ENCODE measurements at regions not wholly inside any gene's neighbourhood (a gene's known extent, or its start where the extent isn't known, plus 50 kb on each side); places are given as distances from the start of the nearest gene placed in this dataset.

DNA sequence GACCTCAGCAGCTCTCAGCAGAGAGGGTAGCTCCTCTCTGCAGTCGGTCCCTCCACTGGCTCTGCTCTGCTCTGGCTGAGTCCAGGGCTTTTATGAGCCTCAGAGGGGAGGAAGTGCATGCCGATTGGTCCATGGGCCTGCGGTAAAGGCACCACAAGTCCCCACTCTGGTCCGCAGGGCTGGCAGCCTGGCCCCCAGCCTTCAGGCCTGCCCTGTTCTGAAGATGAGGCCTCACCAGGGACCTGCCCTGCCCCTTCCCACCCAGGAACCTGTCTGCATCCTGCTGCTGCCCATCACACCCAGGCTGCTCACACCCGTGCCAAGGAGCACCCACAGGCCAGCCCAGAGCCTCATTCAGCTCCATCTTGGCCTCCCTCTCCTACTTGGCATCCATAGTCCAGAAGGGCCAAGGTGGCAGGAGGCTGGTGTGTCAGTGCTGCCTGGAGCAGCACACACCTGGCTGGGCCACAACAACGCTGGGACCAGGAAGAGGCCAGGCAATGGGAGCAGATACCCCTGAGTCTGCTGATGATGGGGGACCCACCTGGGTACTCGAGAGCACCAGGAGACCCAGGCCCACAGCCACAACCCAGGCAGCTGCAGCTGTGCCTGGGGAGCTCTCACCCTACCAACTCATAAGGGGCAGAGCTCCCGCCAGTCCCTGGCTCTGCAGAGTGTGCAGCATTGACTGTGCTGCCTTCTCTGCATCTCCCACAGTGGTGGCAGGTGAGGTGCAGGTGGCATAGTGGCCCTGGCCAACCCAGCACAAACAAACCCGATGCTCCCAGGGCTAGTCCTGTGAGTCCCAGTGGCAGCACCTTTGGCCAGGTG is 191.9 kb upstream of the NUDT6 start:
- Histone ChIP-seq H3K36me3 (ENCODE audit: insufficient read depth, low read length) (peaks cover 13% of the 10 kb centered on the region; the same call in 1 of the 2 replicates), H3K9ac (ENCODE audit: low read depth, low read length, poor library complexity, severe bottlenecking) (no peak overlapping the region), H3F3A (ENCODE audit: low read depth) (0 out of 2 replicates have a peak, but pooled peaks cover 2% of the 10 kb centered on the region), H3K79me2 (ENCODE audit: insufficient read depth, low read length) (no peaks in the 10 kb centered on the region), H3K4me3 (ENCODE audit: low read length, poor library complexity, severe bottlenecking) (no peak overlapping the region), H3K4me1 (ENCODE audit: insufficient read depth, low read length, poor library complexity, severe bottlenecking) (no peaks in the 10 kb centered on the region), H4K20me1 (ENCODE audit: insufficient read depth, low read length, poor library complexity, severe bottlenecking) (no peaks in the 10 kb centered on the region), H3K9me2 (replicated peaks; ENCODE audit: low read depth, low read length) (no peaks in the 10 kb centered on the region), H3K4me2 (ENCODE audit: low read depth, low read length, poor library complexity, severe bottlenecking) (no peak overlapping the region), H3K9me3 (ENCODE audit: insufficient read depth, low read depth, low read length) (peaks cover 17% of the 10 kb centered on the region), H2AFZ (ENCODE audit: low read length) (no peak overlapping the region), H3K27me3 (ENCODE audit: insufficient read depth, low read length, poor library complexity, severe bottlenecking) (no peaks in the 10 kb centered on the region)
- TF ChIP-seq EZH2phosphoT487 (IDR thresholded peaks at IDR 0.05; ENCODE audit: borderline replicate concordance), result no peak
- TF ChIP-seq, protein P1, sequence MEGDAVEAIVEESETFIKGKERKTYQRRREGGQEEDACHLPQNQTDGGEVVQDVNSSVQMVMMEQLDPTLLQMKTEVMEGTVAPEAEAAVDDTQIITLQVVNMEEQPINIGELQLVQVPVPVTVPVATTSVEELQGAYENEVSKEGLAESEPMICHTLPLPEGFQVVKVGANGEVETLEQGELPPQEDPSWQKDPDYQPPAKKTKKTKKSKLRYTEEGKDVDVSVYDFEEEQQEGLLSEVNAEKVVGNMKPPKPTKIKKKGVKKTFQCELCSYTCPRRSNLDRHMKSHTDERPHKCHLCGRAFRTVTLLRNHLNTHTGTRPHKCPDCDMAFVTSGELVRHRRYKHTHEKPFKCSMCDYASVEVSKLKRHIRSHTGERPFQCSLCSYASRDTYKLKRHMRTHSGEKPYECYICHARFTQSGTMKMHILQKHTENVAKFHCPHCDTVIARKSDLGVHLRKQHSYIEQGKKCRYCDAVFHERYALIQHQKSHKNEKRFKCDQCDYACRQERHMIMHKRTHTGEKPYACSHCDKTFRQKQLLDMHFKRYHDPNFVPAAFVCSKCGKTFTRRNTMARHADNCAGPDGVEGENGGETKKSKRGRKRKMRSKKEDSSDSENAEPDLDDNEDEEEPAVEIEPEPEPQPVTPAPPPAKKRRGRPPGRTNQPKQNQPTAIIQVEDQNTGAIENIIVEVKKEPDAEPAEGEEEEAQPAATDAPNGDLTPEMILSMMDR (conservative IDR thresholded peaks at IDR 0.05; ENCODE audit: low read length), result no peak

DNA sequence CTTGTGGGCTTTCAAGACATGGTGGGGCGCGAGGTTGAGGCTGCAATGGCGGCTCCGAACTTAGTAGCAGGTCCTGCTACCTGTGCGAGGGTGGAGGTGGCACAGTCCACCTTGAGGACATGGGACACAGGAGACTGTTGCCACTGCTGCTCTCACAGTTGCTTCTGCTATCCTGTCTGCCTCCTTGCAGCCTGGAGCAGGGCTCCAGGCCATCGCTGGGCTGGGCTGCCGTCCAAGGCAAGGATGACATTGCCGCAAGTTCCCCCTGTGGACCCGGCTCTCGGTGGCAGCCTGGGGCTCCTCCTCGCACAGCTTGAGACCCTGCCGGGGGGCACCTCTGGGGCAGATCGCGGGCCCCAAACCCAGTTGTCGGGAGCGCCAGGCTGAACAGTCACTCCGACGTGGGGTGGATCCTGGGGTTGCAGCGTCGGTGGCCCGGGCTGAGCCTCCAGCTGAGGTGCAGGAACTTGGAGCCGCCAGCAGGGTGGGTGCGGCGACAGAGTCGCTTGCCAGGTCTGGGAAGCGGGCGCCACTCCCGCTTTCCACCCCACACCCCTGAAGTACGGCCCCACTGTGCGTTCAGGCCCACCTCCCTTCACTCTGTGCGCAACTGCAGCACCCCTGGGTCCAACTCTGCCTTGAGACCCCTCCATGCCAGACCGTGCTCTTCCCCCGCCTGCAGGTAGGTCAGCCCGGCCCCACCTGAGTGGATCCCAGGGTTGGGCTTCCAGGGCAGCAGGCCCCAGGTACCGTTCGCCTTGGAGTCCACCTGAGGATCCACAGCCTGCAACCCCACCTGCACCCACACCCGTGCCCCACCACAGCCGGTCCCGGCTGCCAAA is 192.7 kb upstream of the NUDT6 start:
- no peaks in the 10 kb centered on the region for H4K20me1 ChIP-seq (ENCODE audit: insufficient read depth, low read length, poor library complexity, severe bottlenecking)
- H3K9me2 ChIP-seq (replicated peaks; ENCODE audit: low read depth, low read length), result no peaks in the 10 kb centered on the region
- H3K4me3 ChIP-seq (ENCODE audit: low read length, poor library complexity, severe bottlenecking), result no peak overlapping the region
- peaks cover 17% of the 10 kb centered on the region for H3K9me3 ChIP-seq (ENCODE audit: insufficient read depth, low read depth, low read length)
- no peak overlapping the region for H3K4me2 ChIP-seq (ENCODE audit: low read depth, low read length, poor library complexity, severe bottlenecking)
- no peak for TF ChIP-seq EZH2phosphoT487 (IDR thresholded peaks at IDR 0.05; ENCODE audit: borderline replicate concordance)
- TF ChIP-seq, protein P1 (conservative IDR thresholded peaks at IDR 0.05; ENCODE audit: low read length), result no peak
- no peaks in the 10 kb centered on the region for H3K27me3 ChIP-seq (ENCODE audit: insufficient read depth, low read length, poor library complexity, severe bottlenecking)
- no peaks in the 10 kb centered on the region for H3K79me2 ChIP-seq (ENCODE audit: insufficient read depth, low read length)
- H3K4me1 ChIP-seq (ENCODE audit: insufficient read depth, low read length, poor library complexity, severe bottlenecking), result no peaks in the 10 kb centered on the region
- peaks cover 13% of the 10 kb centered on the region; the same call in 1 of the 2 replicates for H3K36me3 ChIP-seq (ENCODE audit: insufficient read depth, low read length)
- no peak overlapping the region for H3K9ac ChIP-seq (ENCODE audit: low read depth, low read length, poor library complexity, severe bottlenecking)
- no peak overlapping the region for H2AFZ ChIP-seq (ENCODE audit: low read length)
- H3F3A ChIP-seq (ENCODE audit: low read depth), result 0 out of 2 replicates have a peak, but pooled peaks cover 2% of the 10 kb centered on the region

DNA sequence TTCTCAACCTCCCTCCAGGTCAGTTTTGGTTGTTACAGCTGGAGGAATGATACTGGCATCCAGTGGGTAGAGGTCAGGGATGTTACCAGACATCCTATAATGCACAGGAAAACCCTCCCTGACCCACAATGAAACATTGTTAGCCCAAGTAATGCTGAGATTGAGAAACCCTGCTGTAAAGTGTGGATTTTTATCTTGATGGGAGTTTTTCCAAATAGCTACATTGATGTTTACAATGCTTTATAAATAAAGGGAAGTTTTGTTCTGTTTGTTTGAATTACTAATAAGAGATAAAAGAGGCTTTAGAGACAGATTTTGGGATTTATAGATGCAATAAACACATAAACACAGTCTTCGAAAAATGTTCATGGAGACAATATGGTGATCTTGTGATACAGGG is 194.0 kb upstream of the NUDT6 start:
- Histone ChIP-seq H3K36me3 (ENCODE audit: insufficient read depth, low read length) (peaks cover 13% of the 10 kb centered on the region; the same call in 1 of the 2 replicates), H3F3A (ENCODE audit: low read depth) (0 out of 2 replicates have a peak, but pooled peaks cover 2% of the 10 kb centered on the region), H3K27me3 (ENCODE audit: insufficient read depth, low read length, poor library complexity, severe bottlenecking) (no peaks in the 10 kb centered on the region), H3K4me3 (ENCODE audit: low read length, poor library complexity, severe bottlenecking) (no peak overlapping the region), H2AFZ (ENCODE audit: low read length) (no peak overlapping the region), H3K9ac (ENCODE audit: low read depth, low read length, poor library complexity, severe bottlenecking) (no peak overlapping the region), H3K9me2 (replicated peaks; ENCODE audit: low read depth, low read length) (no peaks in the 10 kb centered on the region), H3K4me2 (ENCODE audit: low read depth, low read length, poor library complexity, severe bottlenecking) (no peak overlapping the region), H3K9me3 (ENCODE audit: insufficient read depth, low read depth, low read length) (peaks cover 17% of the 10 kb centered on the region), H3K4me1 (ENCODE audit: insufficient read depth, low read length, poor library complexity, severe bottlenecking) (no peaks in the 10 kb centered on the region), H3K79me2 (ENCODE audit: insufficient read depth, low read length) (no peaks in the 10 kb centered on the region), H4K20me1 (ENCODE audit: insufficient read depth, low read length, poor library complexity, severe bottlenecking) (no peaks in the 10 kb centered on the region)
- no peak for TF ChIP-seq EZH2phosphoT487 (IDR thresholded peaks at IDR 0.05; ENCODE audit: borderline replicate concordance)
- TF ChIP-seq, protein P1 (conservative IDR thresholded peaks at IDR 0.05; ENCODE audit: low read length), result no peak

Data from Loucy (cell line).